Tibial nerve (tissue), 4 donors: ENCODE measurements at regions not wholly inside any gene's neighbourhood (a gene's known extent, or its start where the extent isn't known, plus 50 kb on each side); places are given as distances from the start of the nearest gene placed in this dataset.
"Not testable (repeated sequence)": the region's sequence is repeated elsewhere in the genome, so short reads cannot be mapped to it uniquely, and the experiment has no call there.

ENCODE experiments used
- CTCF ChIP-seq, 5 experiments: fragments of 200-600 bp in 3 of 5; fragments of 450-650 bp in 2 of 5; sonication (generic) in 3 of 5; IDR thresholded peaks; one replicate each; pipeline ENCODE4 v1.5.1; 2016 to 2019; ENCODE audit warnings: antibody characterized with exemption in 5 of 5, mild to moderate bottlenecking in 3 of 5, moderate library complexity in 2 of 5
- EP300 ChIP-seq, 2 donors: sonication (generic); formaldehyde crosslinking; IDR thresholded peaks; one replicate each; pipeline ENCODE4 v1.6.1; 2017; ENCODE audit warnings: antibody characterized with exemption in 2 of 2, mild to moderate bottlenecking in 1 of 2
- POLR2A ChIP-seq, 2 donors: fragments of 450-650 bp; IDR thresholded peaks; one replicate each; pipeline ENCODE4 v1.6.1; 2017; ENCODE audit warnings: antibody characterized with exemption in 2 of 2, mild to moderate bottlenecking in 2 of 2, moderate library complexity in 2 of 2

GRCh38 chr5:155163084-155163483, 149.5 kb downstream of the KIF4B start:
- TF ChIP-seq CTCF, EP300, POLR2A (IDR thresholded peaks at IDR 0.05): not testable (repeated sequence)
